ENCODE measurements at regions not wholly inside any gene's neighbourhood (a gene's known extent, or its start where the extent isn't known, plus 50 kb on each side); places are given as distances from the start of the nearest gene placed in this dataset.

- TF ChIP-seq, protein P1, sequence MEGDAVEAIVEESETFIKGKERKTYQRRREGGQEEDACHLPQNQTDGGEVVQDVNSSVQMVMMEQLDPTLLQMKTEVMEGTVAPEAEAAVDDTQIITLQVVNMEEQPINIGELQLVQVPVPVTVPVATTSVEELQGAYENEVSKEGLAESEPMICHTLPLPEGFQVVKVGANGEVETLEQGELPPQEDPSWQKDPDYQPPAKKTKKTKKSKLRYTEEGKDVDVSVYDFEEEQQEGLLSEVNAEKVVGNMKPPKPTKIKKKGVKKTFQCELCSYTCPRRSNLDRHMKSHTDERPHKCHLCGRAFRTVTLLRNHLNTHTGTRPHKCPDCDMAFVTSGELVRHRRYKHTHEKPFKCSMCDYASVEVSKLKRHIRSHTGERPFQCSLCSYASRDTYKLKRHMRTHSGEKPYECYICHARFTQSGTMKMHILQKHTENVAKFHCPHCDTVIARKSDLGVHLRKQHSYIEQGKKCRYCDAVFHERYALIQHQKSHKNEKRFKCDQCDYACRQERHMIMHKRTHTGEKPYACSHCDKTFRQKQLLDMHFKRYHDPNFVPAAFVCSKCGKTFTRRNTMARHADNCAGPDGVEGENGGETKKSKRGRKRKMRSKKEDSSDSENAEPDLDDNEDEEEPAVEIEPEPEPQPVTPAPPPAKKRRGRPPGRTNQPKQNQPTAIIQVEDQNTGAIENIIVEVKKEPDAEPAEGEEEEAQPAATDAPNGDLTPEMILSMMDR (IDR thresholded peaks at IDR 0.05), result no peak
- no peak for TF ChIP-seq POLR2AphosphoS5 (IDR thresholded peaks at IDR 0.05; ENCODE audit: insufficient read depth in 1 of 2, low read depth in 1 of 2)
Observed at GRCh38 chr6:91911945-91912344, 1325.1 kb upstream of the MAP3K7 start.
